NOMO-1 (cell line): ENCODE measurements at regions not wholly inside any gene's neighbourhood (a gene's known extent, or its start where the extent isn't known, plus 50 kb on each side); places are given as distances from the start of the nearest gene placed in this dataset.

Source experiments
- DNase-seq, 2 experiments: peaks; one replicate each; lab custom pipeline; 2025; ENCODE audit not compliant: unreplicated experiment in 2 of 2; lab: John Stamatoyannopoulos, UW

DNA sequence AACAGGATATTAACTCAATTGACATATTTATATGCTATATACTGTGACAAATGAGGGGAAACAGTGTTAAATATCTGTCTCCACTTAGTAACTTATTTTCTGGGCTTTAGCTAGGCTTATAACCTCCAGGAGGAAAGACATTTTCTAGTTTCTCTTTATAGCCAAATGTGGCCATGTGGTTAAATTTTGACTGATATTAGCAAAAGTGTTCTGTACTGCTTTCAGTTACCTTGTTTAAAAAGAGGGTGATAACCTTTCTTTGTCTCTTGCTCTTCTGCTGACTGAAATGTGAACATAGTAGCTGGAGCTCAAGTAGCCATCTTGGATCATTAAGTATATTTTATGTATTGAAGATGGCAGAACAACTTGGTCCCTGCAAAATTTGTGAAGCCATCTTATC, 253.7 kb downstream of the PDHA2 start:
- DNase-seq: no peak

DNA sequence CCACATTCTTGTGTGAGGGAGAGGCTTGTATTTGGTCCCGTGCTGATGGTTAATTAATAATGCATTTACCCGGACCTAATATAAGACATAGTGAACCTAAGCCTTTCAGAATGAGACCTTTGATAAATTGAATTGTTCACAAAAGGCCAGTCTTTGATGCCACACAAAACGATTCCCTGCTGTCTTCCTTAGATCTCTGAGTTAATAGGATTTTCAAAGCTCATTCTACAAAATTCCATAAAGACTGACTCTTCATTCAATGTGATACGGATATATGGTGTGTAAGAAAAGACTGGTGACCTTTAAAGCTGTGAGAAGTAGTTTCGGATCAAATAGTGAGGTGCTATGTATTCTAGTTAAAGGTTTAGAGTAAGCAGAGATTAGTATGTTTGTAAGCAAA, 254.3 kb downstream of the PDHA2 start:
- no peak for DNase-seq

DNA sequence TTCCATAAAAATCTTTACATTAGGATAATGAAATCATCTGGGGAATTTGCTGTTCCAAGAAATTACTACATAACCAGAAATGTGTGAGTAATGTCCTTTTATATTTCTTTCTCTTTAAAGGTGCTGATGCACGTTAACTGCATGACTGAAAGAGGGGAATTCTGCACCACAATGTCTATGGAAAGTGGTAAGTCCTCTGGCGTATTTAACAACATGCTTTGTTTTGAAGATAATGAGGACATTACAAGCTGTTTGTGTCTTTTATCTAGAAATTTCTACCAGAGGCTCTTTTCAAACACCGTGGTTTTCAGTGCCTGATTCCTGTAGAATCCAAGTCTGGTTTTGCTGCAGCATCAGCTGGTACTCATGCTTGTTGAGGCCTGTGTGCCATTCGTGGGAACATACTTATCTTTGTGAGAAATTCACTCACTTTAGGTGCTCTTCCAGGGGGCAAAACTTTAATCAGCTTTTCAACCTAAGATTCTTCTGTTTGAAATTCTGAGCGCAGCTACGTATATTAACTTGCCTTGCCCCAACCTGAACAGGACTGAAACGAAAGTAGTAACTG, 257.2 kb downstream of the PDHA2 start:
- no peak for DNase-seq

DNA sequence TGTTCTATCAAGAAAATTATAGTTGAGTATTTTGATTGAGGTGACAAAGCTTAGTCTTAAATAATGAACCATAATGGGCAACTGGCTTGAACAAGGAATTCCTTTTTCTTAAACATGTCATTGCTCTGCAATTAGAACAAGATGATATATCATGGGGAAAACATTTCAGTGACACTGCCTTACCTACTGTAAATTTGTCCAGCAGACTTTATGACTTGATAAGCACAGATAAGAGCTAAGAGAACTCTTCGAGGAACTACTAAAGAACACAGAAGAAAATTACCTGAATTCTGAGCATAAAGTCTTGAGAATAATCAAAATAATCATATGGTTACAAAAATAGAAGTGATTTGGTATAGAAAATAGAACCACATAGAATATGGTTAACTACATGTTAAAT, 257.8 kb downstream of the PDHA2 start:
- DNase-seq: no peak

DNA sequence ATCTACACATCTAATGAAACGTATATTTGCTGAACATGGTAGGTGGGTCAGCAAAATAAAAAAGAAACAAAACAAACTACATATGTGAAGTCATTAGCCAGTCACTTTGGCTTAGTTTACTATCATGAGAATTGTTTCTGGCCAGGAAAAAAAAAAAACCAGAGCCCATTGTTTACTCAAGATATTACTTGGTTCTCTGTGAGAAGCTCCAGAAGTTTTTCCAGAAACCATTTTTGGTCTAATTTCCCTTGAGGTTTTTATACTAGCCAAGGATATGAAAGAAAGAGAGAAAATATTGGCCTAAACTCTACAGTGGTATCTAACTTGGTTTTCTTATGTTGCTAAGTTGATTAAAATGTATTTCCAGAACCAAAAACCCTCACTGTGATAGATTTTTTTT, 259.1 kb downstream of the PDHA2 start:
- DNase-seq: no peak

DNA sequence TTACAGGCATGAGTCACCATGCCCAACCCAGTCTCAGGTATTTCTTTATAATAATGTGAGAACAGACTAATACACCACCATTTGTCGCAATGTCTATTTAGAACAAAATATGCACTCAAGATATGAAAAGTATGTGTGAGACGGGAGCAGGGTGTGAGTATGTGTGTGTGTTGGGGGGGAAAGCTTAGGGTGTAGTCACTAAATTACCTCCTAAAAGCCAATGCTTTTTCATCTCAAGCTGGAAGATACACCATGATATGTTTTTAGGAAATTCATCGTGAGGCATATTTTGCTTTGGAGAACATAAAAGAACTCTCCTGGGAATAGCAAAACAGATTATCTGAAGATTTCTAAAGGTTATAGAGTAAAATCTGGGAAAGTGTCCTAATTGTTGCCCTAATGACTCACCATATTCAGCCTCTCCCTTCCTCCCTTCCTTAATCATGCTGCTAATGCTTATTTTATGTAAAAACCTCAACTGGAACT, 262.7 kb downstream of the PDHA2 start:
- no peak for DNase-seq

DNA sequence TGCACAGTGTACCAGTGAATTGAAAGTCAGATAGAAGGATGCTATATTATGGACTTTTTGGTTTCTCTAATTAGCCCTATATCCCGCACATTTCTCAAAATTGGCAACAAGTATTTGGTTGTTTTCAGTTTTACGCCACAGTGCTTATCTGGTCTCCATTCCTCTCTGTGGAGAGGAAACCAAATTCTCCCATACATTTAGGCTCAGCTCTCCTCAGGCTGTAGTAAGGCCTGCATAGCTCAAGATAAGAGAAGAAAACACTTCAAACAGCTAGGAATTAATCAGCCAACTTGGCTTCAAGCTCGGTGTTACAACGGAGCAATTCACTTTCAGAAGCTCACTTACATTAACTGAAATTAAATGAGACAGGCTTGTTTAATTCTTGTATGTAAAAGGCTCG, 263.2 kb downstream of the PDHA2 start:
- DNase-seq: no peak

DNA sequence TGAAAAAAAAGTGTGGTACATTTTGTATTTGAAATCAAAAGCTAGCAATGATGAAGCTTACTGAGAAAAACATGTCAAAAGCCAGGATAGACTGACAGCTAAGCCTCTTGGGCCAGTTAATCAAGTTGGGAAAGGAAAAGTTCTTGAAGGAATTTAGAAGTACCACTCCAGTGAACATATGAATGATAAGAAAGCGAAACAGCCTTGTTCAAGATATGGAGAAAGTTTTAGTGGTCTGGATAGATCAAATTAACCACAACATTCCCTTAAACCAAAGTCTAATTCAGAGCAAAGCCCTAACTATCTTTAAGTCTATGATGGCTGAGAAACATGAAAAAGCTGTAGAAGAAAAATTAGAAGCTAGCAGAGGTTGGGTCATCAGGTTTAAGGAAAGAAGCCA, 268.3 kb downstream of the PDHA2 start:
- no peak for DNase-seq

DNA sequence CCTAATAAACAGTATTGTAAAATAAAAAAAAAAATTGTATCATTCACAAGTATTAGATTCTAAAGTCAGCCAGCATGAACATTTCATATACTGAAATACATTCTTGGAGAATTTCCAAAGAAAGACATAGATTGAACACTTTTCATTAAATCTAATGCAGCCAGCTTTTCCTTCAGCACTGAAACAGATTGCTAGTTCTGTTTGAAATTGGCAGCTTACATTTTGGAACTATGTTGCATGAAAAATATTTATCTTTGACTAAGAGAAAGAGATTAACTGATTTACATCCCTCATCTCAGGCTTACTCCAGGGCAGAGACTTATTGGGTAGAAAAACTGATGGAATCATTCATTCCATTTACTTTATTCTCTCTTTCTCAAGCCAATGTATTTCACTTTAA, 272.7 kb downstream of the PDHA2 start:
- no peak for DNase-seq

DNA sequence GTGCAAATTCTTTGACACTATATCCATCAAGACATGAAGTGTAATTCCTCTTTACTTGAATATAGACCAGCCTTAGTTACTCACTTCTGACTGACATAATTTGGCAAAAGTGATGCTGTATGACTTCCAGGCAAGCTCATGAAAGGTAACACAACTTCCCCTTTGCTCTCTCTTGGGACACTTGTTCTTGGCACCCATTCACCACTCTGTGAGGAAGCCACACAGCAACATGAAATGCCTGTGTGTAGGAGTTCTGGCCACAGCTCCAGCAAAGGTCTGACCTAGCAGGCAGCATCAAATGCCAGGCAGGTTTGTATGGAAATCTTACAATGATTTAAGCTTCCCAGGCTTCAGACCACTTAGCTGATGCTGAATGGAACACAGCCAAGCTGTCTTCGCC, 280.3 kb downstream of the PDHA2 start:
- no peak for DNase-seq

DNA sequence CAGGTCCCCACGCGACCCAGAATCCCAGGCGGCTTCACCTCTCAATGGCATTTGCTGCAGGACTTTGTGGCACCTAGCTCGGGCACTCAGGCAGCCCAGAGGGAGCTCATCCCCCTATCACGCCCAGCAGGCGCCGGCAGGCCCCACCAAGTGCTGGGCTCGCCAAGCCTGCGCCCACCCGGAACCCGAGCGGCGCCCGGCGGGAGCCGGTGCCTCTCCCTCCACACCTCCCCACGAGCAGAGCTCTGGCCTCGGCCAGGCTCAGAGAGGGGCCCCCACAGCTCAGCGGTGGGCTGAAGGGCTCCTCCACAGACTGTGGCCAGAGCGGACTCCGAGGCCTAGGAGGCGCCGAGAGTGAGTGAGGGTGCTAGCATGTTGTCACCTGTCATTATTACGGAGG, 286.3 kb downstream of the PDHA2 start:
- no peak for DNase-seq

DNA sequence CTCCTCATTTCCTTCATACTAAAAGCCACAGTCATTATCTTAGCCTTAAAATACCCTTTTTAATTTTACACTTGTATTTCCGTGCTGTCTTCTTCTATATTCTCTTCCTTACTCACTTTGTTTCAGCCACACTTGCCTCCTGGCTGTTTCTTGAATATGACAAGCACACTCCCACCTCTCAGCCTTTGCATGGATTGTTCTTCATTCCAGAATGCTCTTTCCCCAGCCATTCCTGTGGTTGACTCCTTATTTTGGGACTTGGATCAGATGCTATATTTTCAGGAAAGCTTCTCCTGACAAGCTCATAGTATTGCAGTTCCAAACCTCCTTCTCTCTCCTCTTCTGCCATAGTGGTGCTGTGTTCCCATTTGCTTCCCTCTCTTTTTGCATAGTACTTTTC, 291.3 kb downstream of the PDHA2 start:
- DNase-seq: no peak

DNA sequence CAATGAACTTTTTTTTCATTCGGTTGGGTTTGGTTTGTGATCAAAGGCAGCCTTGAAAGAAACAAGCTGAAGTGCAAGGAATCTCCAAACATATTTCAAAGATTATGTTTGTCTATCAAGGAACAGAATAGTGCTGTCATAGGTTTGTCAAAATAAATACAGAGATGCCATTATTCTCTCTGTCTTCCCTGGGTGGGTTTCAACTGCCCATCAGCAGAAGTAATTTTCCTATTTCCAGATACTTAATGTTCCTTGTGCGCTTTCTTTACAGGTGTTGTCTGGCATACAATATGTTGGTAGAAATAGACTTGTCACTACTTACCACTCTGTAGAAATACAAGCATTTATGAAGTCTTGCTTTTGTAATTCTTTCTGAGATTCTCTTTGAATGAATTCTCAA, 294.9 kb downstream of the PDHA2 start:
- no peak for DNase-seq

DNA sequence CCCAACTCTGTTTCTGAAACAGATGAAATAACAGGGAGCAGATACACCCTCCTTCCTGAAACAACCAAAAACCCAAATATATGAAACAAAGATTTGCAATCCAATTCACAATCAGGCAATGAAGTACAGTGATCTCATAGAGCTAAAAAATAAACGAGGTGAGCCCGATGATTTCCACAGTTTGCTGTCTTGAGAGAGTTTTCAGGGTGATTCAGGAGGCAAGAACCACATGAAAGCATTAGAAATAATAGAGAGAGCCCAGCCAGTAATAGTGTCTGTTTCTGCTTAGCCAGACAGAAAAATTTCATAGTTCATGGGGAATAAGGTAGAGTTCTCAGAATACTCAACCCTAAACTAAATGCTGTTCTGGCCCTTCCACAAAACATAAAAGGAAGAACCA, 296.2 kb downstream of the PDHA2 start:
- DNase-seq: no peak

DNA sequence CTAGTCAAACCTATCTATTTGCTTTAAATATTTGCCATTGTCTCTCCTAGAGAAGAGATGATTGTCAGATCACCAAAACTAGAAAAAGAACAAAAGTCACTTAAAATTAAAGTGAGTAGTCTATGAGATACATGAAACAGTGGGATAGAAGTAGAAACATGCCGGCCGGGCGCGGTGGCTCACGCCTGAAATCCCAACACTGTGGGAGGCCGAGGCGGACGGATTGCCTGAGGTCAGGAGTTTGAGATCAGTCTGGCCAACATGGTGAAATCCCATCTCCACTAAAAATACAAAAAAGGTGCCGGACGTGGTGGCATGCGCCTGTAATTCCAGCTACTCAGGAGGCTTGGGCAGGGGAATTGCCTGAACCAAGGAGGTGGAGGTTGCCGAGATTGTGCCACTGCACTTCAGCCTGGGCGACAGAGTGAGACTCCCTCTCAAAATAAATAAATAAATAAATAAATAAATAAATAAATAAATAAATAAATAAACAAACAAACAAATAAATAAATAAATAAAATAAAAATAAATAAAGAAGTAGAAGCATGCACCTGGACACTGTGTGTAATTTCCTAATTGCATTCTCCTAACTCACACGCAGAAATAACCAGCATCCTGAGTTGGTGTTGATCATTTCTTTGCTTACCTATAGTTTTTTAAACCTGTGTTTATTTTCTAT, 299.5 kb downstream of the PDHA2 start:
- no peak for DNase-seq

DNA sequence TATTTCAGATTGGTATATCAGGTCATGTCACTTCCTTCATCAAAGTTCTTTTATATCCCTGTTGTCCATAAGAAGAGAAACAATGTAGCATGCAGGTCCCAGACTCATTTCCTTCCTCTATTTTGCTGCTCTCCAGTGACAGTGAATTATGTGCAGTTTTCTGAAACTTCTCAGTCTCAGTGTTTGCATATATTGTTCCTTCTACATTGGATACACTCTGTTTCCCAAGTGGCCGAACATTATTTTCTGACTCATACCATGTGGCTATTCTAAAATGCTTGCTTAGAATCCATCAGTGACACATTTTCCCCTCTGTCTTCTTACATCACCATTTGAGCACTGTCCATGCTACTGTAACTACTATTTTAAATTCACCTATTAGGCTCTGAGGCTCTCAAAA, 305.7 kb downstream of the PDHA2 start:
- peak in 1 of 2 experiments; percentile 3 for DNase-seq

DNA sequence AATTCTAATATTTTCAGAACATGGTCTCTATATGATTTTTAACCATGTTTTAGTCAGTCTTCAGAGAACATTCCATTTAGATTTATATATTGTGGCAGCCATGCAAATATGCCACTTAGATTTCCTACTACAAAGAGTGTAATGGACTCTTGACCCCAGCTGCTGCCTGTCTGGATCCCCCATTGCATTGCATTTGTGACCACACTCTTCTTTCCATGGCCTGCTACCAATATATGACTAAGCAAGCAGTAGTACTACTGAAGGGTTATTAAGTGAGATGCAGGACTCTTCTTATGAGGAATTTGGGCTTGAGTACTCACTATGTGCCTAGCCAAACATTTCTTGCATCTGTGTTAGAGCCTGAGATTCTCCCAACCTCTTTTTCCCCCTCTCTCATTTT, 306.8 kb downstream of the PDHA2 start:
- no peak for DNase-seq

DNA sequence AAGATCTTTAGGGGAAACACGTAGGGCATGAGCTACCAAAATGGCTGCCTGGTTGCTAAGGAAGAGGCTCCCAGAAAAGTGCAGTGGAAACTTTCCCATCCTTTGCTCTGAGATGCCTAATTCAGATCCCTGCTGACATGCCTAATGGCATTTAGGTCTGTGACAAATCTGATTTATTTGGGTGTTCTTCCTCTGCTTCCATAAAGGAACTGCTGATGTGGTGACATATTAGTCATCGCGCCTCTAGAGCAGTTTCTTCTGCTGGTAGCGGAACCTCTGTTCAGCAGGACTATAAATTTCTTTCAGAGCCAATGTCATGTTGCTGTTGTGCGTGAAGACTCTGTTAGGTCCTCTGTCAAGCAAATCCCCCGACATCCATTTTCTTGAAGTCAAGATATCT, 310.0 kb downstream of the PDHA2 start:
- DNase-seq: peak in 1 of 2 experiments; percentile 4

DNA sequence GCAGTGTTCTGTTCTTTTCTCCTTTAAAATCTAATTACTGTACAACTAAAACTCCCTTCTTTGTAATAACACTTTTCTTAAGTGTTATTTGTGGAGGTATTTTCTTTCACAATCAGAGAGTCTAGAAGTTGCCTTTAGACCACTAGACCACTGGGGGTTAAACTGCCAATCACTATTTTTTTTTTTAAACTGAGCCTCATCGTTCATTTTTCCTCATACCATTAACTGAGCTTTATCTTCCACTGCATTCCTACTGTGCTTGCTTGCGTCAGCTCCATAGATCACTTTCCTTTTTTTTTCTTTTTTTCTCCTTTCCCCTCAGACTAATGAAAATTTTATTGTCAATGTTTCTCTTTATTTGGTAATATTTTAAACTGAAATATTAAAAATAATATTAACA, 310.6 kb downstream of the PDHA2 start:
- no peak for DNase-seq

DNA sequence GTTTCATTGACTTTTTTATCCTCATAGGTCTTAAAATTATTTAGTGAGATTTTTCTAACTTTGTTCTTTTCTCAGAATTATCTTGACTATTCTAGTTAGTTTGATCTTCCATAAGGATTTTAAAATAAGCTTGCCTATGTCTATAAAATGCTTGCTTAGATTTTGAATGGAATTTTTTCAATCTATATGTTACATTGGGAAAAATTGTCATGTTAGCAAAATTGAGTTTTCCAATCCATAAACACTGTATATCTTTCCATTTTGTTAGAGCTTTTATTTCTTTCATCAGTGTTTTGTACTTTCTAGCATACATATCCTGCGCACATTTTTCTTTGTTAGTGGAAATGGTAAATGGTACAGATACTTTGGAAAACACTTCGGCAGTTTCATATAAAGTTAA, 312.9 kb downstream of the PDHA2 start:
- DNase-seq: no peak

DNA sequence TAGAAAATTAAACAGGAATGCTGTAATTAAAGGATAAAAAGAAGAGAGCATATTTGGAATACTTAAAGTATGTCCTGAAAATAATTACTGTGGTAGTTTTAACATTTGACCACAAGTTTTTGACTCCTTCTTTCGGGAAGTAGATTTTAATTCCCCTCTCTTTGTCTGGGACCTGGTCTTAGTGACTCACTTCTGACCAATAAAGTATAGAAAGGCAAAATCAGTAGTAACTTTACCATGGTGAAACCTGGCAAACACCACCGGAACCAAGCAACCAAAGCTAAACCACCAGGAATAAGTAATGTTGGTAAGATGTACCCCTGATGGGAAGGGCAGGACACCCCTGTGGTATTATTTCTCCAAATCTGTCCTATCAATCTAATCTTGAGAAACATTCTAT, 314.8 kb downstream of the PDHA2 start:
- no peak for DNase-seq

DNA sequence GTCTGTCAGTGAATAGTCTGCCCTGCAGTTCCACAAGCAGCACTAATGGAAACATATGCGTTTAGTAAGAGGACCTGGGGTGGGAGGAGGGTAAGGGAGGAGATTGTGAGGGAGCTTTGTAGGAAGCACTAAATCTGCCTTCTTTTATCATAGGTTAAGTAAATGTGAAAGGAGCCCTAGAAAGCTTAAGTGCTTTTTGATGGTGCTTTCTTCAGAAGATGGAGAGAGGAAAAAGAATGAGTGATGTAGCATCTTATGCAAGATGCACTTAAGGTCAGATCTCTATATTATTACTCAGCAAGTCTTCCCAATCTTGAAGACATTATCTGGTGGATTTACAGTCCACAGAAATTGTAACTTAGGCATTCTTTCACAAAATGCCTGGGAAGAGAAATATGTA, 322.7 kb downstream of the PDHA2 start:
- no peak for DNase-seq

DNA sequence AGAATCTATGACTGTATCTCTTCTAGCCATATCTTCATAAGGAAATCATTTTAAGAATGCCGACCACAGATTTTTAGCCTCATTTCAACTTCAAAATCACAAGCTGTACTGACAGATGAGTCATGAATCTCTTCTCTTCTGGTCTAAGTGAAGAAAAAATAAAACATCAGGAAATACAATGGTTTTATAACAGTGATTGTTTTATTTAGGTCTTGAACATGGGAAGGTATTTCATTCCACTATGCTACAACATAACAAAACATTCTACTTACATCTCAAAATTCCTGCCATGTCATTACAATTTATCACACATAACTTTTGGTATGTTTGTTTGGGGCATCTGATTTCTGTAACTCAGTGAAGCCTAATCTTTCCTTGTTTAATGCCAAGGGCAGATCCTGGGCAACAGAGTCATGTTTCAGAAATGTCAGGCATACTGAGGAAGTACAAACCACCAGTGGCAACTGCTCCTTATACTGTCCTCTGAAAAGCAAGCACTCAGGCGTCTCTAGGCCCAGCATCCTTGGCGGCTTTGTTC, 325.0 kb downstream of the PDHA2 start:
- DNase-seq: no peak
